Fibroblast of lung (primary cell): ENCODE measurements at regions not wholly inside any gene's neighbourhood (a gene's known extent, or its start where the extent isn't known, plus 50 kb on each side); places are given as distances from the start of the nearest gene placed in this dataset.

ENCODE experiments used
- DNase-seq, 2 donors: peaks; one replicate each; pipeline versions ENCODE4 v3.0.0 to v3.0.0-alpha.2; 2010; ENCODE audit warnings: low read depth in 2 of 2
- H2AFZ ChIP-seq: 2 replicates; pipeline ENCODE4 v1.5.1; 2012; ENCODE audit warnings: low read length, control low read depth, inconsistent platforms
- H3K27ac ChIP-seq: 2 replicates; pipeline ENCODE4 v1.5.1; 2011; ENCODE audit warnings: low read length, control low read depth; ENCODE audit not compliant: insufficient read depth
- H3K27me3 ChIP-seq: 2 replicates; pipeline ENCODE4 v1.5.1; 2011; ENCODE audit warnings: mild to moderate bottlenecking, low read length; ENCODE audit not compliant: control insufficient read depth, insufficient read depth
- H3K36me3 ChIP-seq: 2 replicates; pipeline ENCODE4 v1.5.1; 2011; ENCODE audit warnings: low read length; ENCODE audit not compliant: control insufficient read depth, insufficient read depth
- H3K4me1 ChIP-seq: 2 replicates; pipeline ENCODE4 v1.5.1; 2011; ENCODE audit warnings: low read length; ENCODE audit not compliant: control insufficient read depth, insufficient read depth; ENCODE audit errors: extremely low read depth
- H3K4me2 ChIP-seq: 2 replicates; pipeline ENCODE4 v1.5.1; 2011; ENCODE audit warnings: low read length, control low read depth; ENCODE audit not compliant: insufficient read depth; ENCODE audit errors: extremely low read depth
- H3K4me3 ChIP-seq, 4 experiments: fragments of 200-600 bp in 1 of 4; sonication (generic) in 1 of 4; replicated peaks in 1 of 4; 2 replicates each; pipeline ENCODE4 v1.5.1; 2011 to 2016; ENCODE audit warnings: low read length in 4 of 4, low read depth in 3 of 4, mild to moderate bottlenecking in 3 of 4, control low read depth in 2 of 4, inconsistent platforms in 1 of 4, mixed read lengths in 1 of 4; ENCODE audit not compliant: insufficient read depth in 1 of 4; ENCODE audit errors: control extremely low read depth in 1 of 4
- H3K79me2 ChIP-seq: 2 replicates; pipeline ENCODE4 v1.5.1; 2012; ENCODE audit warnings: mild to moderate bottlenecking, low read length, inconsistent platforms; ENCODE audit not compliant: control insufficient read depth, insufficient read depth
- H3K9ac ChIP-seq: 2 replicates; pipeline ENCODE4 v1.5.1; 2011; ENCODE audit warnings: mild to moderate bottlenecking, low read length, control low read depth; ENCODE audit not compliant: insufficient read depth
- H3K9me3 ChIP-seq: 2 replicates; pipeline ENCODE4 v1.5.1; 2012; ENCODE audit warnings: low read depth, low read length; ENCODE audit not compliant: control insufficient read depth, insufficient read depth
- H4K20me1 ChIP-seq: 2 replicates; pipeline ENCODE4 v1.5.1; 2011; ENCODE audit warnings: low read length; ENCODE audit not compliant: control insufficient read depth, insufficient read depth; ENCODE audit errors: extremely low read depth
- EZH2 ChIP-seq: IDR thresholded peaks from 2 replicates; pipeline ENCODE4 v1.5.1; 2012; ENCODE audit warnings: low read length, control low read depth, mild to moderate bottlenecking; ENCODE audit errors: missing control alignments
- TF ChIP-seq, protein P1 (sequence below), 2 donors: IDR thresholded peaks in 1 of 2; conservative IDR thresholded peaks in 1 of 2; 1 replicate in 1 of 2; 2 replicates in 1 of 2; pipeline ENCODE4 v1.5.1; 2011 to 2012; ENCODE audit warnings: low read length in 2 of 2, control low read depth in 1 of 2, inconsistent platforms in 1 of 2, low read depth in 1 of 2, mild to moderate bottlenecking in 1 of 2

DNA sequence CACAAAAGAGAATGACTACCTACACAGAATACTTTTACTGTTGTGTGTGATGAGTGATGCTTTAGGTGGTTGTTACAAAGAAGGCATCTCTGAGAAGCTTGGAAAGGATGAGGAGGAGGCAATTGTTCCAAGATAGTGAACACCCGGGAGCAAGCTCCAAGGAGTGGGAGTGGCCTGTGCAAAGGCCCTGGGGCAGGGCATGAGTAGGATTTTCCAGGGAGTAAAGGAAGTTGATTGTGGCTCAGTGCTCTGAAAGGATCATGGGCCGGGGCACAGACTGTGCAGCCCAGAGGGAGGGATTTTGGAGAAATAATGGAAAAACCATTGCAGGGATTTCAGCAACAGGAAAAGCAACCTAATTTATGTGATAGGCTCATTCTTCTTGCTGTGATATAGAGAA lies 264.3 kb downstream of the CDH26 start:
- no peaks in the 10 kb centered on the region for H3K79me2 ChIP-seq
- no peaks in the 10 kb centered on the region for H3K4me1 ChIP-seq
- no peak for DNase-seq
- no peak overlapping the region for H3K27ac ChIP-seq
- no peak overlapping the region for H2AFZ ChIP-seq
- H3K9me3 ChIP-seq: no peaks in the 10 kb centered on the region
- H4K20me1 ChIP-seq: no peaks in the 10 kb centered on the region
- no peak overlapping the region for H3K4me3 ChIP-seq
- H3K9ac ChIP-seq: no peak overlapping the region
- no peak for TF ChIP-seq EZH2
- TF ChIP-seq, protein P1, sequence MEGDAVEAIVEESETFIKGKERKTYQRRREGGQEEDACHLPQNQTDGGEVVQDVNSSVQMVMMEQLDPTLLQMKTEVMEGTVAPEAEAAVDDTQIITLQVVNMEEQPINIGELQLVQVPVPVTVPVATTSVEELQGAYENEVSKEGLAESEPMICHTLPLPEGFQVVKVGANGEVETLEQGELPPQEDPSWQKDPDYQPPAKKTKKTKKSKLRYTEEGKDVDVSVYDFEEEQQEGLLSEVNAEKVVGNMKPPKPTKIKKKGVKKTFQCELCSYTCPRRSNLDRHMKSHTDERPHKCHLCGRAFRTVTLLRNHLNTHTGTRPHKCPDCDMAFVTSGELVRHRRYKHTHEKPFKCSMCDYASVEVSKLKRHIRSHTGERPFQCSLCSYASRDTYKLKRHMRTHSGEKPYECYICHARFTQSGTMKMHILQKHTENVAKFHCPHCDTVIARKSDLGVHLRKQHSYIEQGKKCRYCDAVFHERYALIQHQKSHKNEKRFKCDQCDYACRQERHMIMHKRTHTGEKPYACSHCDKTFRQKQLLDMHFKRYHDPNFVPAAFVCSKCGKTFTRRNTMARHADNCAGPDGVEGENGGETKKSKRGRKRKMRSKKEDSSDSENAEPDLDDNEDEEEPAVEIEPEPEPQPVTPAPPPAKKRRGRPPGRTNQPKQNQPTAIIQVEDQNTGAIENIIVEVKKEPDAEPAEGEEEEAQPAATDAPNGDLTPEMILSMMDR (conservative IDR thresholded peaks at IDR 0.05 in 1 of 2, IDR thresholded peaks at IDR 0.05 in 1 of 2; ENCODE audit: low read depth in 1 of 2, low read length in 2 of 2): no peak
- no peak overlapping the region for H3K4me2 ChIP-seq
- no peaks in the 10 kb centered on the region for H3K36me3 ChIP-seq
- H3K27me3 ChIP-seq: no peaks in the 10 kb centered on the region

DNA sequence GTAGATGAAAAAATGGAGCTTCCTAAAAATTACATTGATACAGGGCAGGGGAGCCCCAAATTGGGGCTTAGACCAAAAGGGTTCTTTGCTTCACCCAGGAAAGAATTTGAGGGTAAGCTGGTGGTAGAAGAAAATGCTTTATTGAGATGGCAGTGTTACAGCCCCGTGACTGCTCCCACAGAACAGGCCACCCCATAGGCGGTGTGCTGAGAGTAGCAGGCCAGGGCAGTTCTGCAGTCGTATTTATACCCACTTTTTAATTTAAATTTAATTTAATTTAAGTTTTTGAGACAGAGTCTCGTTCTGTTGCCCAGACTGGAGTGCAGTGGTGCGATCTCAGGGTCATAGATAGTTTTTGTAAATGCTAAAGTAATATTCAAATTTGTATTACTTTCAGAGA lies 265.0 kb downstream of the CDH26 start:
- H3K9ac ChIP-seq: no peak overlapping the region
- no peaks in the 10 kb centered on the region for H3K36me3 ChIP-seq
- no peak for DNase-seq
- H4K20me1 ChIP-seq: no peaks in the 10 kb centered on the region
- H3K27ac ChIP-seq: no peak overlapping the region
- no peak for TF ChIP-seq EZH2
- TF ChIP-seq, protein P1 (conservative IDR thresholded peaks at IDR 0.05 in 1 of 2, IDR thresholded peaks at IDR 0.05 in 1 of 2; ENCODE audit: low read depth in 1 of 2, low read length in 2 of 2): no peak
- H3K4me1 ChIP-seq: no peaks in the 10 kb centered on the region
- H3K9me3 ChIP-seq: no peaks in the 10 kb centered on the region
- no peak overlapping the region for H2AFZ ChIP-seq
- no peak overlapping the region for H3K4me3 ChIP-seq
- no peaks in the 10 kb centered on the region for H3K27me3 ChIP-seq
- no peaks in the 10 kb centered on the region for H3K79me2 ChIP-seq
- no peak overlapping the region for H3K4me2 ChIP-seq

DNA sequence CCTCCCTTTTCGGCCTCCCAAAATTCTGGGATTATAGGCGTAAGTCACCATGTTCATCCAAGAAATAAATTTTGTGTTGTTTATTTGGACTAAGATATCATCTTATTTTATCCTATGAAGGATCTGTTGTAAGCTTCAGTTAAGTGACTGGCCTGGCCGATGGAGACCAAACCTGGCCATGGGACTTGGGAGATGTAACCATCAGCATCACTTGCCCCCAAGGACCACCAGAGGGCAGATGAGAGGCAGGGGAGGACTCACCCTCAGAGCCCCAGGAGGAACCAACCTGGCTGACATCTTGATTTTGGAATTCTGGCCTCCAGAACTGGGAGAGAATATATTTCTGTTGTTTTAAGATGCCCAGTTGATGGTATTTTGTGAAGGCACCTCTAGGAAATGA lies 266.7 kb downstream of the CDH26 start:
- Histone ChIP-seq H3K4me2 (no peak overlapping the region), H3K27me3 (no peaks in the 10 kb centered on the region), H3K79me2 (no peaks in the 10 kb centered on the region), H3K36me3 (no peaks in the 10 kb centered on the region), H4K20me1 (no peaks in the 10 kb centered on the region), H3K9ac (no peak overlapping the region), H3K27ac (no peak overlapping the region), H2AFZ (no peak overlapping the region), H3K4me3 (no peak overlapping the region), H3K4me1 (no peaks in the 10 kb centered on the region), H3K9me3 (no peaks in the 10 kb centered on the region)
- peak in 1 of 2 donors; percentile 11 for DNase-seq
- TF ChIP-seq, protein P1 (conservative IDR thresholded peaks at IDR 0.05 in 1 of 2, IDR thresholded peaks at IDR 0.05 in 1 of 2; ENCODE audit: low read depth in 1 of 2, low read length in 2 of 2): peak; percentile 48 to 57
- TF ChIP-seq EZH2: no peak
